GM12878 (cell line): ENCODE measurements at regions not wholly inside any gene's neighbourhood (a gene's known extent, or its start where the extent isn't known, plus 50 kb on each side); places are given as distances from the start of the nearest gene placed in this dataset.

ENCODE experiments used
- CREB1 ChIP-seq: IDR thresholded peaks from 2 replicates; pipeline ENCODE4 v1.6.1; 2012; ENCODE audit warnings: low read depth, mild to moderate bottlenecking, inconsistent platforms
- DPF2 ChIP-seq: fragments of 450-650 bp; IDR thresholded peaks from 2 replicates; pipeline ENCODE4 v1.6.1; 2017; ENCODE audit warnings: mild to moderate bottlenecking
- NBN ChIP-seq: fragments of 450-650 bp; IDR thresholded peaks from 2 replicates; pipeline ENCODE4 v1.6.1; 2016
- NR2F1 ChIP-seq: fragments of 450-650 bp; conservative IDR thresholded peaks from 2 replicates; pipeline ENCODE4 v1.6.1; 2017; ENCODE audit warnings: mild to moderate bottlenecking
- NRF1 ChIP-seq: conservative IDR thresholded peaks from 2 replicates; pipeline ENCODE4 v1.6.1; 2011; ENCODE audit warnings: mild to moderate bottlenecking, low read depth, low read length, improper control_type of control experiment
- POLR2A ChIP-seq: IDR thresholded peaks from 2 replicates; pipeline ENCODE4 v1.6.1; 2011; ENCODE audit warnings: low read depth, mild to moderate bottlenecking, low read length
- RCOR1 ChIP-seq: conservative IDR thresholded peaks from 2 replicates; pipeline ENCODE4 v1.6.1; 2012; ENCODE audit warnings: low read depth, low read length, improper control_type of control experiment
- REST ChIP-seq: IDR thresholded peaks from 2 replicates; pipeline ENCODE4 v1.6.1; 2012; ENCODE audit warnings: mild to moderate bottlenecking, low read depth, low read length
- SMAD1 ChIP-seq: fragments of 450-650 bp; IDR thresholded peaks from 2 replicates; pipeline ENCODE4 v1.6.1; 2018; ENCODE audit warnings: mild to moderate bottlenecking, low read depth; ENCODE audit not compliant: partially characterized antibody
- STAT1 ChIP-seq: fragments of 450-650 bp; conservative IDR thresholded peaks from 2 replicates; pipeline ENCODE4 v1.6.1; 2014; ENCODE audit warnings: antibody characterized with exemption, mild to moderate bottlenecking
- TARDBP ChIP-seq: IDR thresholded peaks from 2 replicates; pipeline ENCODE4 v1.6.1; 2016; ENCODE audit warnings: borderline replicate concordance
- ZZZ3 ChIP-seq: IDR thresholded peaks from 2 replicates; pipeline ENCODE4 v1.6.1; 2011; ENCODE audit warnings: low read depth; ENCODE audit not compliant: control insufficient read depth, insufficient read length
- TF ChIP-seq, protein P1 (sequence below), 3 experiments: IDR thresholded peaks in 2 of 3; conservative IDR thresholded peaks in 1 of 3; 2 replicates each; pipeline ENCODE4 v1.5.1; 2011; ENCODE audit warnings: low read depth in 3 of 3, low read length in 3 of 3, mild to moderate bottlenecking in 3 of 3, control low read depth in 2 of 3, moderate library complexity in 2 of 3, inconsistent platforms in 1 of 3, mixed read lengths in 1 of 3; ENCODE audit not compliant: control insufficient read depth in 2 of 3, insufficient read depth in 1 of 3; ENCODE audit errors: extremely low read depth in 1 of 3
- TF ChIP-seq, protein P2 (sequence below): fragments of 450-650 bp; formaldehyde crosslinking; IDR thresholded peaks from 2 replicates; pipeline ENCODE4 v1.4.0; 2020; ENCODE audit warnings: mild to moderate bottlenecking, moderate library complexity

DNA sequence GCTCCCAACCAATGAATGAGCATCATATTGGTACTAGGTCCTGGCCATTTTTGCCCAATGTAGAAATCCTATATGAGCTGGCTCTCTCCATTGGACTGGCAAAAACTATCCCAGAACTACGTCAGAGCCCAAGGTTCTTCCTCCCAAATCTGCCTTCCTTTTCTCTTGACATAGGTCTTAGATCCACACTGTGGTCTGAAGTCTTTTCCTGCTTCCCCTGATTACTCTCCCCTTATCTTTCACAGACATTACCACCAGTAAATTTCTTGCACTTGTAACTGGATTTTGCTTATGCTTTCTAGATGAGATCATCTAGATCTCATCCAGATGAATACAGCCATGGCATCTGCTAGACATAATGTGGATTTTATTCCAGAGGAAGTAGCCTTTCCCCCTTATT, 141.2 kb upstream of the GADL1 start:
- TF ChIP-seq, protein P1, sequence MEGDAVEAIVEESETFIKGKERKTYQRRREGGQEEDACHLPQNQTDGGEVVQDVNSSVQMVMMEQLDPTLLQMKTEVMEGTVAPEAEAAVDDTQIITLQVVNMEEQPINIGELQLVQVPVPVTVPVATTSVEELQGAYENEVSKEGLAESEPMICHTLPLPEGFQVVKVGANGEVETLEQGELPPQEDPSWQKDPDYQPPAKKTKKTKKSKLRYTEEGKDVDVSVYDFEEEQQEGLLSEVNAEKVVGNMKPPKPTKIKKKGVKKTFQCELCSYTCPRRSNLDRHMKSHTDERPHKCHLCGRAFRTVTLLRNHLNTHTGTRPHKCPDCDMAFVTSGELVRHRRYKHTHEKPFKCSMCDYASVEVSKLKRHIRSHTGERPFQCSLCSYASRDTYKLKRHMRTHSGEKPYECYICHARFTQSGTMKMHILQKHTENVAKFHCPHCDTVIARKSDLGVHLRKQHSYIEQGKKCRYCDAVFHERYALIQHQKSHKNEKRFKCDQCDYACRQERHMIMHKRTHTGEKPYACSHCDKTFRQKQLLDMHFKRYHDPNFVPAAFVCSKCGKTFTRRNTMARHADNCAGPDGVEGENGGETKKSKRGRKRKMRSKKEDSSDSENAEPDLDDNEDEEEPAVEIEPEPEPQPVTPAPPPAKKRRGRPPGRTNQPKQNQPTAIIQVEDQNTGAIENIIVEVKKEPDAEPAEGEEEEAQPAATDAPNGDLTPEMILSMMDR (IDR thresholded peaks at IDR 0.05 in 2 of 3, conservative IDR thresholded peaks at IDR 0.05 in 1 of 3; ENCODE audit: control insufficient read depth in 2 of 3, extremely low read depth in 1 of 3, insufficient read depth in 1 of 3, low read depth in 3 of 3, low read length in 3 of 3): no peak
- TF ChIP-seq REST (no peak), SMAD1 (no peak), RCOR1 (no peak), DPF2 (no peak), CREB1 (no peak), ZZZ3 (no peak), TARDBP (no peak), STAT1 (no peak), POLR2A (no peak), NRF1 (no peak), NR2F1 (no peak), NBN (no peak)
- TF ChIP-seq, protein P2, sequence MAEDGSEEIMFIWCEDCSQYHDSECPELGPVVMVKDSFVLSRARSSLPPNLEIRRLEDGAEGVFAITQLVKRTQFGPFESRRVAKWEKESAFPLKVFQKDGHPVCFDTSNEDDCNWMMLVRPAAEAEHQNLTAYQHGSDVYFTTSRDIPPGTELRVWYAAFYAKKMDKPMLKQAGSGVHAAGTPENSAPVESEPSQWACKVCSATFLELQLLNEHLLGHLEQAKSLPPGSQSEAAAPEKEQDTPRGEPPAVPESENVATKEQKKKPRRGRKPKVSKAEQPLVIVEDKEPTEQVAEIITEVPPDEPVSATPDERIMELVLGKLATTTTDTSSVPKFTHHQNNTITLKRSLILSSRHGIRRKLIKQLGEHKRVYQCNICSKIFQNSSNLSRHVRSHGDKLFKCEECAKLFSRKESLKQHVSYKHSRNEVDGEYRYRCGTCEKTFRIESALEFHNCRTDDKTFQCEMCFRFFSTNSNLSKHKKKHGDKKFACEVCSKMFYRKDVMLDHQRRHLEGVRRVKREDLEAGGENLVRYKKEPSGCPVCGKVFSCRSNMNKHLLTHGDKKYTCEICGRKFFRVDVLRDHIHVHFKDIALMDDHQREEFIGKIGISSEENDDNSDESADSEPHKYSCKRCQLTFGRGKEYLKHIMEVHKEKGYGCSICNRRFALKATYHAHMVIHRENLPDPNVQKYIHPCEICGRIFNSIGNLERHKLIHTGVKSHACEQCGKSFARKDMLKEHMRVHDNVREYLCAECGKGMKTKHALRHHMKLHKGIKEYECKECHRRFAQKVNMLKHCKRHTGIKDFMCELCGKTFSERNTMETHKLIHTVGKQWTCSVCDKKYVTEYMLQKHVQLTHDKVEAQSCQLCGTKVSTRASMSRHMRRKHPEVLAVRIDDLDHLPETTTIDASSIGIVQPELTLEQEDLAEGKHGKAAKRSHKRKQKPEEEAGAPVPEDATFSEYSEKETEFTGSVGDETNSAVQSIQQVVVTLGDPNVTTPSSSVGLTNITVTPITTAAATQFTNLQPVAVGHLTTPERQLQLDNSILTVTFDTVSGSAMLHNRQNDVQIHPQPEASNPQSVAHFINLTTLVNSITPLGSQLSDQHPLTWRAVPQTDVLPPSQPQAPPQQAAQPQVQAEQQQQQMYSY (CRISPR knock-in tag): no peak
